Gastrocnemius medialis (tissue), 4 donors: ENCODE measurements at regions not wholly inside any gene's neighbourhood (a gene's known extent, or its start where the extent isn't known, plus 50 kb on each side); places are given as distances from the start of the nearest gene placed in this dataset.

Source experiments
- CTCF ChIP-seq, 5 experiments: fragments of 450-650 bp in 3 of 5; fragments of 200-600 bp in 2 of 5; sonication (generic) in 2 of 5; IDR thresholded peaks in 4 of 5; conservative IDR thresholded peaks in 1 of 5; 1 replicate in 4 of 5; 2 replicates in 1 of 5; pipeline ENCODE4 v1.5.1; 2016 to 2019; ENCODE audit warnings: antibody characterized with exemption in 5 of 5, mild to moderate bottlenecking in 3 of 5, moderate library complexity in 3 of 5
- POLR2A ChIP-seq, 2 donors: fragments of 450-650 bp; IDR thresholded peaks; one replicate each; pipeline ENCODE4 v1.6.1; 2017; ENCODE audit warnings: antibody characterized with exemption in 2 of 2, mild to moderate bottlenecking in 2 of 2, moderate library complexity in 2 of 2

- TF ChIP-seq POLR2A (IDR thresholded peaks at IDR 0.05) (no peak), CTCF (IDR thresholded peaks at IDR 0.05 in 4 of 5, conservative IDR thresholded peaks at IDR 0.05 in 1 of 5) (no peak)
These were observed 401.4 kb downstream of the TMEM161B start for GRCh38 chr5:87867281-87867680.
